Activated CD4-positive, CD25-positive, alpha-beta regulatory T cell treated with anti-CD3 and anti-CD28 coated beads, Interleukin-2, amount 50 U/mL, for 72 hours (primary cell): ENCODE measurements at regions not wholly inside any gene's neighbourhood (a gene's known extent, or its start where the extent isn't known, plus 50 kb on each side); places are given as distances from the start of the nearest gene placed in this dataset.
"Not testable (repeated sequence)": the region's sequence is repeated elsewhere in the genome, so short reads cannot be mapped to it uniquely, and the experiment has no call there.

Experiments used
- DNase-seq: peaks from one replicate; pipeline ENCODE4 v3.0.0; 2021

DNA sequence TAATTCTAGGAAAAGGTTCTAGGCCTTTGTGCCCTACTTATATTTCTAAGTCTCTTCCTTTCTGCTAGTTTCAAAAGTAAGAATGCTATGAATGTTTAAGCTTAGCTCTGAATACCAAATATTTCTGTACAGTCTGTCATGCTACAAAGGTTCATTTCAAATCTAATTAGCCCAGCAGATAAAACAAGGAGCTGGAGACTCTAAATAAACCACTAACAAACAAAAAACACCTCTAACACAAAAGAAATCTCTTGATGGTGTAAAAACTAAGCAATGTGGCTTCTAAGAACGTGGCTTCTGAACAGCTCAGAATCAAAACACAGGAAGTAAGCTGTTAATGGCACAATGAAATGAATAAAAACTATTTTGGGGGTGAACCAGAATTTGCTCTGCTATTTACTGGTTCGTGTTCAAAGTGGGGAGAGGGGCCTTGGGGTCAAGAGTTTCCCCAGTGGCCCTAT is 198.3 kb downstream of the BCAS1 start:
- DNase-seq: no peak

- no peak for DNase-seq
These were observed 198.9 kb downstream of the BCAS1 start for GRCh38 chr20:53871541-53871940.

- no peak for DNase-seq
These were observed 199.7 kb downstream of the BCAS1 start for GRCh38 chr20:53870426-53871315.

GRCh38 chr20:53869466-53870258 is 200.7 kb downstream of the BCAS1 start:
- peak; percentile 46 for DNase-seq

GRCh38 chr20:53867741-53868351 is 202.5 kb downstream of the BCAS1 start:
- DNase-seq: no peak

DNA sequence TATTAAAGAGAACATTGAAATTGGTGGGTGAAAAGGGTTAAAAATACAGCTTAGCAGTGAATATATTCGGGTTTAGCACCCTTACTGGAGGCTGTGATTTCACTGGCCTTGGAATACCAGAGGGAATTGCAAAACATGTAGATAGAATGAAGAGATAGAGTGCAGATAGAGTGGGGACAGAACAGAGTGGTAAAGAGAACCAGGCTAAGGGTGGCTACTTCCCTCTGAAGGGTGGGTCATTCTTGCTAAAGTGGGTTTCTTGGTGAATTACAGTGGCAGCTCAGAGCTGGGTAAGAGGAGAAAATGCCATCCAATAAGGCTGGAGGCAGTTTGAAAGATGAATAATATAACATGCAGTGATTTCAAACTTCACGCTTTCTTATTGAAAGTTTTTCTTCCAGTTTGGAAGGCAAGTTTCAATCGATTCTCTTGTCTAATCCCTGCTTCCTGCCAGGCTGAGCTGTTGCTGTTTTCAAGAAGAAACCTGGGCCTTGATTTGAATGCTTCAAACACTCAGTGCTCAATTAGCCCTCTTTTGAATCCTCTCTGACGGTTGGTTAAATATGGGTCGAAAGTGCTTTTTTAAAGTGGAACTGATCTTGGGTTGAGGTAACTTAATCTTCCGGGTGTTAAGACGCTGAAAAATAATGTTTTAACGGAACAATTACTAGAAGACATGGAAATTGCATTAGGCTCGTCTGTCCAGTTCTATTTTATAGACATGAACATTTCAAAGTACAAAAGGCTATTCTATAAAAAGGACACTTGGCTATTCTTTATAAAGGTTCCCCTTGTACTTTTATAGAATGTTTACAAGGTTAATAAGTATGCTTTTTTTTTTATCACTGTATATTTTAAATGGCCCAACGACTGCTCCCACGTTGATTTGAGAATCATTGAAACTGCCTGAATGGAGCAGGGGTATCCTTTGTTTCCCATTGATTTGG is 203.3 kb downstream of the BCAS1 start:
- DNase-seq: no peak

DNA sequence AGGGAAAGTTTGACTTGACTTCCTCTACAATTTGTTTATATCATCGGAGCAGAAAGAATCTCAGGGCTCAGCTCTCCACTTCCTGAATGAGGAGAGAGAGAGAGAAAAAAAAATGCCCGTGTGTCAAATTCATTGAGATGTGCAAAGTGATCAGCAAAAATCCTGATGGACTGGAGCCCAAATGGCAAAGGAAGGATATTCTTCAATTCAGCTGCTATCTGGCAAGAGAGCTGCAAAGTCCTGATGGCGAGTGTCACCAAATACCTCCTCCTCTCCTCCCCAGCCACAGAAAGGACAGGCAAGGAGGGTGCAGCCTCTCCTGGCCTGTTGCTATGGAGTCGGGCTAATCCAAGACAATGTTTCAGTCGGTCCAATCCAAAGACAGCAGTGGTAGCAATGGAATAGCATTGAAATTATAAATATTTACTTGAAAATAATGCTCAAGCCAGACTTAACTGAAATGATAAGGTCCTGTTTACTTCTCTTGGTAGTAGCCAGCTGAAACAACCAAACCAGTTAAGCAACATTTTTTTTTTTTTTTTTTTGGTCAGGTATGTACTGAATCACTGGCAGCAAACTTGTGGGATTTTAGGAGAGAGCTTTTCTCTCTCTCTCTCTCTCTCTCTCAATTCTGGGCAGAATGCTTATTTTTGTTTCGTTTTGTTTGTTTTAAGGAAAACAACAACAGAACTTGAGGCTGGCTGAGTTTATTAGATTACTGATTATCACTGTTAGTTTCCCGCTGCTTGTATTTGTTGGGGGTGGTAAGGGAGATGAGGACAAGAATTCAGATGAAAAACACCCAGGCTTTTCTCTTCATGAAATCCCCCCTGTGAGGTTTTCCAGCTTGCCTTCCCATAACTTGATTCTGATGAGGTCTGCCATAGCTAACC is 204.2 kb downstream of the BCAS1 start:
- no peak for DNase-seq

DNA sequence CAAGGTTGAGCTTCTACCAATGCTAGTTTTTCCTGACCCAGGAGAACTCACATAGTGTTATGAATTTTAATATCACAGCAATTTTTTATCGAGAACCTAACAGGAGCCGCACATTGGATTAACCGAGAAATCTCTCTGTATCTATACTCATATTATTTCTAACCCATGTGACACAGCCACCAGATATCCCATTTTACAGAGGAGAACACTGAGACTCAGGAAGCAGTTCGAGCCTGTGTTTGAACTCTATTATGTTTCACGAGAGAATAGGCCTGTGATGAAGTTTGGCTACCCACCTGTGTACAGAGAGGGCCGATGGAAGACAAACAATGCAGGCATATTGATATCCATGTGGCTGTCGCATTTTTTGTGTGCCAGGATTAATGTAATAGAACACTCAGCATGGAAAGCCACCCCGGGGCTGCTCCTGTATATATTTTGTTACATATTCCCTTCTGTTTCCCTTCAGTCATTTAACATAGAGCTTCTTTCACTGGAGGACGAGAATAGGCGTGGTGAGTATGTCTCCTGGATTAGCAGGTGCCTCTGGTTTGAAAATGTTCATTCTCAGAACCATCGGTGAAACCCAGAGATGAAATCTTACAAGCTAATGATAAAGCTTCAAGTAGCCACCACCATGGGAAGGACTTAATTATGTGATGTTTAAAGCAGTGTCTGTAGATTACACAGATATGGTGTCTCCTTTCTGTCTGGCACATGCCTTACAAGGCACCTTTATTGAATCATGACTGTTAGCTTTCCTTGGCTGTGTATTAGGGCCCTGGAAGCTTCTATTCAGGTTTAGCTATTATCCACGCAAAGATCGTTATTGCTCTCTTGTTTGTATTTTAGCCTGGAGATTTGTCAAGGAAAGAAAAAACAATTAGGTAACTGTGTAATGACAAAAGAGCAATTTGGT is 205.4 kb downstream of the BCAS1 start:
- DNase-seq: not testable (repeated sequence)

- not testable (repeated sequence) for DNase-seq
These were observed 206.3 kb downstream of the BCAS1 start for GRCh38 chr20:53863923-53864641.

DNA sequence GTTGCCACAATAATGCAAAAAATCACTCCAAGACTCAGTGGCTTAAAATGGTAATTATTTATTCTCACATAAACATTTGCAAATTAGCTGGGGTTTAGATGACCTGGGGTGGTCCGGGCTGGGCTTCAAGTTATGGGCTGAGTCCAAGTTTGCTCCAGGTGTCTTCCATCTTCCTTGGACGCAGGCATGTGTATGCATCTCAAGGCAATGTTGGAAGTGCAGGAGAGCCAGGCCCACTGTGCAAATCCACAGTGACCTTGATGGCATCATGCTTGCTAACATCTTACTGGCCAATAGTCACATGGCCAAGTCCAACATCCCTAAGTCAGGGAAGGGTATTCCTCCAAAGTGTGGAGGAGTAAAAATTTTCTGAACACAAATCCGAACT is 206.9 kb downstream of the BCAS1 start:
- not testable (repeated sequence) for DNase-seq

DNA sequence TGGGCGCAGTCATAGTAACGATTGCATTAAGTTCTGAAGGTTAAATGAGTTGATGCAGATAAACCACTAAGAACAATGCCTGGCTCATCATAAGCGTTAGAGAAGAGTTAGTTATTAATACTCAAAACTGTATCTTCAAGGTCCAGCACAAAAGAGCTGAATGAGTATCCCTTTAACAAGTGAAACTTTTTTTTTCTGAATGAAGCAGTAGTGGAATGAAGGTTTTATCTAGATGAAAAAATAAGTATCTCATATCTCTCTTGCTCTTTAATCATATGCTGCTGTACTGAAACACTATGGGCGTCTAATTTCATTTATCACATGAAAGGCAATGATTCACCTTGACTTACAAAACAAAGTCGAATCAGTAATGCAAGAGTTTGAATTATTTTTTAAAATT is 207.4 kb downstream of the BCAS1 start:
- DNase-seq: not testable (repeated sequence)

- not testable (repeated sequence) for DNase-seq
These were observed 207.9 kb downstream of the BCAS1 start for GRCh38 chr20:53862490-53862889.

DNA sequence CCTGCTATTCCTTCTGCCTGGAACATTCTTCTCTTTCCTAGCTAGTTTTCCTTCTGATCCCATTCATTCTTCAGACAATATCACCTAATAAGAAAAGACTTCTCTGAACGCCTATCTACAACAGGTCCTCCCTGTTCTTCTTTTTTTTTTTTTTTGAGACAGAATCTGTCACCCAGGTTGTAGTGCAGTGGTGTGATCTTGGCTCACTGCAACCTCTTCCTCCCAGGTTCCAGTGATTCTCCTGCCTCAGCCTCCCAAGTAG is 208.3 kb downstream of the BCAS1 start:
- not testable (repeated sequence) for DNase-seq

DNA sequence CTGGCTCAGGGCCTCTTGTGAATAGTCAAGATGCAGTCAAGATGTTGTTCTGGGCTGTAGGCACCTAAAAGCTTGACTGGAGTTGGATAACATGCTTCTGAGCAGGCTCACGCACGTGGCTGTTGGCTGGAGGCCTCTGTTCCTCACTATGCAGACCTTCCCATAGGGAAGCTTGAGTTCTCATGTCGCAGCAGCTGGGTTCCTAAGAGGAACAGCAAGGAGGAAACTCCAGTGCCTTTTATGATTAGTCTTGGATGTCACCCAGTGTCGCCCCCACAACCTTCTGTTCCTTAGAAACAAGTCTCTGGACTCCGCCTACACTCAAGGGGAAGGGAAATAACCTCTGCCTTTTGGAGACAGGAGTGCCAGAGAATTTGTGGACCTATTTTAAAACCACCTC is 210.7 kb downstream of the BCAS1 start:
- no peak for DNase-seq

DNA sequence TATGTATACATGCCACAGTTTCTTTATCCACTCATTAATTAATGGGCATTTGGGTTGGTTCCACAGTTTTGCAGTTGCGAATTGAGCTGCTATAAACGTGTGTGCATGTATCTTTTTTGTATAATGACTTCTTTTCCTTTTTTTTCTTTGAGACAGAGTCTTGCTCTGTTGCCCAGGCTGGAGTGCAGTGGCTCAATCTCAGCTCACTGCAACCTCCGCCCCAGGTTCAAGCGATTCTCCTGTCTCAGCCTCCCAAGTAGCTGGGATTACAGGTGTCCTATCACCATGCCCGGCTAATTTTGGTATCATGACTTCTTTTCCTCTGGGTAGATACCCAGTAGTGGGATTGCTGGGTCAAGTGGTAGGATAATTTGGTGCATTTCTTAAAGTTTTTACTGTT is 211.4 kb downstream of the BCAS1 start:
- not testable (repeated sequence) for DNase-seq

DNA sequence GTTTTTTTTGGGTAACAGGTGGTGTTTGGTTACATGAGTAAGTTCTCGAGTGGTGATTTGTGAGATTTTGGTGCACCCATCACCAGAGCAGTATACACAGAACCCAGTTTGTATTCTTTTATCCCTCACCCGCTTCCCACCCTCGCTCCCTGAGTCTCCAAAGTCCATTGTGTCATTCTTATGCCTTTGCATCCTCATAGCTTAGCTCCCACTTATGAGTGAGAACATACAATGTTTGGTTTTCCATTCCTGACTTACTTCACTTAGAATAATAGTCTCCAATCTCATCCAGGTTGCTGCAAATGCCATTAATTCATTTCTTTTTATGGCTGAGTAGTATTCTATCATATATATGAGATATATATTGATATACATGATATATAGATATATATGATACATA is 211.9 kb downstream of the BCAS1 start:
- not testable (repeated sequence) for DNase-seq

- DNase-seq: no peak
These were observed 212.6 kb downstream of the BCAS1 start for GRCh38 chr20:53857723-53858236.

DNA sequence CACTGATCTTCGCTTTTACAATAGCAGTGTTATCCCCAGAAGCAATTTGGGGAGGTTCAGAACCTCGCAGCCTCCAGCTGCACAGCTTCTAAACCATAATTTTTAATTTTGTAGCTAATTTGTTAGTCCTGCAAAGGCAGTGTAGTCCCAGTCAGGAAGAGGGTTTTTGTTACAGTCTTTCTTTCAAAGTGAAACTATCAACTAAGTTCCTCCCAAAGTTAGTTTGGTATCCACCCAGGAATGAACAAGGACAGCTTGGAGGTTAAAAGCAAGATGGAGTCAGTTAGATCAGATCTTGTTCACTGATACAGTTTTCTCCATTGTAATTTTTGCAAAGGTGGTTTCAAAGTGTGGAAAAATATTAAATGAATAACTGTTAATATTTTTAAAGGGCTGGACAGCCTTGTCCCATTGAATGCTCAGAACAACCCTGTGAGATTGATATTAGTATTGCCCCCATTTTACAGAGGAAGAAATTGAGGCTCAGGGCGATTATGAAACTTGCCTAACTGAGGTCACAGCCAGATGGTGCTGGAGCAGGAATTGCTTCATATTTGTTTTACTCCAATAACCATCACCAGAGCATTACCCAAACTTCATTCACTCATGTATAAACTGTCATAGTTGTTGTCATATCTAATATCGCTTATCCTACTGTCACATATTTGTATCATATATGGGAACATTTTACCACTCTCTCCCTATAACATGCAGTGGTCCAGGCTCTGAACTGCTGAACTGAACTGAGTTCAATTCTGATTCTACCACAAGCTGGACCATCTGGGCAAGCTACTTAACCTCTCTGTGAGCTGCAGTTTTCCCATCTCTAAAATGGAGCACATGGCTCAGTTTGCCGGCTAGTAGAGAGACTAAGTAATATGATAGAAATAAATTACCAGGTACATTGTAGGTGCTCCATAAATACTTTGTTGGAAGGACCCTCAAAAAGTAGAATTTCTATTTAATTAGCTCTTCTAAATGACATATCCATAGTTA is 213.8 kb downstream of the BCAS1 start:
- DNase-seq: no peak
